Kidney (tissue), 13 donors: ENCODE measurements at regions not wholly inside any gene's neighbourhood (a gene's known extent, or its start where the extent isn't known, plus 50 kb on each side); places are given as distances from the start of the nearest gene placed in this dataset.

ENCODE experiments used
- DNase-seq, 5 donors: peaks; one replicate each; pipeline ENCODE4 v3.0.0-alpha.2; 2013 to 2020
- FAIRE-seq: peaks from 2 replicates; lab custom pipeline; 2012; peaks lifted over from hg19 to GRCh38; lab: Jason Lieb, UNC
- H3K27ac ChIP-seq, 2 donors: one replicate each; pipeline ENCODE4 v1.7.0; 2013; ENCODE audit warnings: low read depth in 2 of 2, low read length in 2 of 2, inconsistent platforms in 1 of 2
- H3K27me3 ChIP-seq: one replicate; pipeline ENCODE4 v1.7.1; 2013; ENCODE audit warnings: low read length, inconsistent platforms; ENCODE audit not compliant: control insufficient read depth, insufficient read depth
- H3K36me3 ChIP-seq, 3 donors: one replicate each; pipeline versions ENCODE4 v1.7.0 to v1.7.1; 2013; ENCODE audit warnings: low read length in 3 of 3, control low read depth in 1 of 3, inconsistent platforms in 1 of 3; ENCODE audit not compliant: insufficient read depth in 3 of 3, control insufficient read depth in 2 of 3
- H3K4me1 ChIP-seq, 3 donors: one replicate each; pipeline versions ENCODE4 v1.7.0 to v1.7.1; 2013; ENCODE audit warnings: low read length in 3 of 3, inconsistent platforms in 1 of 3, low read depth in 1 of 3; ENCODE audit not compliant: control insufficient read depth in 2 of 3, insufficient read depth in 2 of 3
- H3K4me3 ChIP-seq, 3 donors: one replicate each; pipeline versions ENCODE4 v1.7.0 to v1.8.1; 2013; ENCODE audit warnings: low read length in 3 of 3, control low read depth in 1 of 3, inconsistent platforms in 1 of 3
- H3K9ac ChIP-seq, 3 donors: one replicate each; pipeline versions ENCODE4 v1.7.0 to v1.7.1; 2013; ENCODE audit warnings: low read length in 3 of 3, control low read depth in 1 of 3, inconsistent platforms in 1 of 3
- H3K9me3 ChIP-seq, 3 donors: one replicate each; pipeline versions ENCODE4 v1.7.0 to v1.7.1; 2013; ENCODE audit warnings: low read length in 3 of 3, control low read depth in 1 of 3, inconsistent platforms in 1 of 3; ENCODE audit not compliant: control insufficient read depth in 2 of 3, insufficient read depth in 1 of 3
- intact Hi-C: fragments of 100-400 bp; cut with DNase I; formaldehyde crosslinking; loops from one replicate; pipeline ENCODE4 v1.11.1; 2022
- TF ChIP-seq, protein P1 (sequence below): IDR thresholded peaks from 3 replicates; pipeline ENCODE4 v1.5.1; 2012; ENCODE audit warnings: mild to moderate bottlenecking, moderate library complexity, borderline replicate concordance; ENCODE audit not compliant: insufficient read depth; ENCODE audit errors: extremely low read depth
- donor health status: control.
- donor health status: control.
- donor health status: control.
- donor health status: control.
- donor health status: control.
- donor health status: DM: yes; HTN: yes; CAD: no.
- donor health status: Normal renal cell carcinoma (clear cell type).

DNA sequence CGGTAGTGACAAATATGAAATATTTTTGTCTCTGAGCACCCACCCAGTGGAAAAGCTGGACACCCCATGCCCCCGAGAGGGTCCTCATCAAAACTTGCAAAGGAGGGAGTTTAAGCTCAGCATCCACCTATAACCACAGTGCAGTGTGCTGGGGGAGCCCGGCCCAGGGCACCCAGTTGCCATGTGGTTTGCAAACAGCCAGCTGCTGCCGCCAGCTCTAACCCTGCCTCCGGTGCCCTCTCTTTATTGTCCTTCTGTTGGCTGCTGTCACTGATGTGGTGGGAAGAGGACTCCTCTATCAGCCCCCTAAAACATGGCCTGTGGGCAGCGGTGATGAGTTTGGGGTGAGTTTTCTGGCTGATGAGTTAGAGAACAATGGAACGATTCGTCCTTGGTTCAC is 160.9 kb upstream of the MVB12B start:
- H3K27me3 ChIP-seq, result no peaks in the 10 kb centered on the region
- intact Hi-C loops, result no loop called here
- no peaks in the 10 kb centered on the region for H3K36me3 ChIP-seq
- DNase-seq (no peak), FAIRE-seq (no peak)
- no peak overlapping the region for H3K9ac ChIP-seq
- H3K9me3 ChIP-seq, result no peaks in the 10 kb centered on the region
- TF ChIP-seq, protein P1, sequence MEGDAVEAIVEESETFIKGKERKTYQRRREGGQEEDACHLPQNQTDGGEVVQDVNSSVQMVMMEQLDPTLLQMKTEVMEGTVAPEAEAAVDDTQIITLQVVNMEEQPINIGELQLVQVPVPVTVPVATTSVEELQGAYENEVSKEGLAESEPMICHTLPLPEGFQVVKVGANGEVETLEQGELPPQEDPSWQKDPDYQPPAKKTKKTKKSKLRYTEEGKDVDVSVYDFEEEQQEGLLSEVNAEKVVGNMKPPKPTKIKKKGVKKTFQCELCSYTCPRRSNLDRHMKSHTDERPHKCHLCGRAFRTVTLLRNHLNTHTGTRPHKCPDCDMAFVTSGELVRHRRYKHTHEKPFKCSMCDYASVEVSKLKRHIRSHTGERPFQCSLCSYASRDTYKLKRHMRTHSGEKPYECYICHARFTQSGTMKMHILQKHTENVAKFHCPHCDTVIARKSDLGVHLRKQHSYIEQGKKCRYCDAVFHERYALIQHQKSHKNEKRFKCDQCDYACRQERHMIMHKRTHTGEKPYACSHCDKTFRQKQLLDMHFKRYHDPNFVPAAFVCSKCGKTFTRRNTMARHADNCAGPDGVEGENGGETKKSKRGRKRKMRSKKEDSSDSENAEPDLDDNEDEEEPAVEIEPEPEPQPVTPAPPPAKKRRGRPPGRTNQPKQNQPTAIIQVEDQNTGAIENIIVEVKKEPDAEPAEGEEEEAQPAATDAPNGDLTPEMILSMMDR, result no peak
- no peak overlapping the region for H3K27ac ChIP-seq
- H3K4me1 ChIP-seq, result no peaks in the 10 kb centered on the region
- no peak overlapping the region for H3K4me3 ChIP-seq

DNA sequence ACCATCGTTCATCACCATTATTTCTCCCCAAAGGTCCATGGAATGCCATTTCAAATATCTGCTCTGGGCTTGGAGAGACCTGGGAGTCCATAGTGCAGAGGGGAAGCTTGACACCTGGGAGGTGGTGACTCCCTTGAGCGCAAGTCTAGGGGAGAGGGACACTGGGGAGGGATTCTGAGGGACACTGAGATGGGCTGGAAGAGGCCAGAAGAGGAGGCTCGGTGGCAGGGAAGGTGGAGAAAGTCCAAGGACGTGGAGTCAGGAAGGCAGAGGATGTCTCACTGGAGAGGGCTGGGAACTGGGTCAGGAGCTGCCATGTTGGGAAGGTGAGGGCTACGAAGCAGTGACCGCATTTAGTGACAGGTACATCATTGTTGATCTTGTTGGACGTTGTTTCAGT is 160.3 kb upstream of the MVB12B start:
- no peak overlapping the region for H3K4me3 ChIP-seq
- no peaks in the 10 kb centered on the region for H3K4me1 ChIP-seq
- H3K27ac ChIP-seq, result no peak overlapping the region
- intact Hi-C loops, result no loop called here
- TF ChIP-seq, protein P1, result no peak
- H3K9ac ChIP-seq, result no peak overlapping the region
- no peaks in the 10 kb centered on the region for H3K9me3 ChIP-seq
- no peak for FAIRE-seq
- no peaks in the 10 kb centered on the region for H3K36me3 ChIP-seq
- DNase-seq, result no peak
- no peaks in the 10 kb centered on the region for H3K27me3 ChIP-seq

DNA sequence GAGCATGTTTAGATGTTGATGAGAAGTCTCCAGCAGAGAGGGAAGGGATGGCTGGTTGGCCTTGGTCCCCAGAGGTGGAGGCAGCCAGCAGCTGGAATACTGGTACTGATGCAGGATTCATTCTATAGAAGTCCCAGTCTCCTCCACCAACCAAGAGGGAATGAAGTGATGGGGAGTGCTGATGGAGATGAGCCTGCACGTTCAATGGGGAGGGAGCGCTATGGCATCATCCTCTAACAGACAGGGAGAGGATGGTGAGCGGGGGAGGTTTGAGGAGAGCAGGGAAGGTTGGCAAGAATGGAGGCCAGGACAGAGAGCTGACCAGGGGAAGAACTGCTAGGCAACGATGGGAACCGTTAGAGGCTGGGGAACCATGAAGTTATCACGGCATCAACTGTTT is 159.8 kb upstream of the MVB12B start:
- no peaks in the 10 kb centered on the region for H3K27me3 ChIP-seq
- intact Hi-C loops, result no loop called here
- no peak overlapping the region for H3K27ac ChIP-seq
- no peaks in the 10 kb centered on the region for H3K4me1 ChIP-seq
- no peak overlapping the region for H3K9ac ChIP-seq
- H3K36me3 ChIP-seq, result no peaks in the 10 kb centered on the region
- no peaks in the 10 kb centered on the region for H3K9me3 ChIP-seq
- TF ChIP-seq, protein P1, result no peak
- no peak overlapping the region for H3K4me3 ChIP-seq
- DNase-seq, result no peak
- FAIRE-seq, result no peak

DNA sequence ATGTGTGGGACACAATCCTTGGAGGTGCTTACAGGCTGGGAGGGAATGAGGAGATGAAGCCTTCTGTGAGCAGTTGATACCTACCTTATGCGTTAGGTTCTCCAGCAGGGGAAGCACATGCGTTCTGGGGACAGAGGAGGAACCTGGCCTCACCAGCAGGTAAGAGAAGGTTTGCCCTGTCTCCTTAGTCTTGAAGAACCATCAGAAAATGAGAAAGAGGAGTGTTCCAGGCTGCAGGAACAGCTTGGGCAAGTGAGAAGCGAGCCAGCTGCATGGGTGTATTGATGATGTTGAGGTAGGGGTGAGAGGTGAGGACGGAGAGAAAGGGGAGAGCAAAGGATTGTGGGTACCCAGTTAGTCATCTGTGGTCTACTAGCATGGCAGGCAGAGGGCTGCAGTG is 156.9 kb upstream of the MVB12B start:
- DNase-seq, result no peak
- TF ChIP-seq, protein P1, result no peak
- H3K27ac ChIP-seq, result no peak overlapping the region
- no peaks in the 10 kb centered on the region for H3K36me3 ChIP-seq
- no peak overlapping the region for H3K9ac ChIP-seq
- H3K9me3 ChIP-seq, result no peaks in the 10 kb centered on the region
- intact Hi-C loops, result no loop called here
- FAIRE-seq, result no peak
- H3K4me3 ChIP-seq, result no peak overlapping the region
- H3K4me1 ChIP-seq, result no peaks in the 10 kb centered on the region
- no peaks in the 10 kb centered on the region for H3K27me3 ChIP-seq
